ENCODE measurements at regions not wholly inside any gene's neighbourhood (a gene's known extent, or its start where the extent isn't known, plus 50 kb on each side); places are given as distances from the start of the nearest gene placed in this dataset.
A peak's percentile ranks its signal among the peaks of the same experiment; 100 is the strongest.

GRCh38 chr11:27201454-27202302 is 161.1 kb downstream of the BBOX1 start (continued):
- TF ChIP-seq ZNF280D (tag by site-specific recombination; IDR thresholded peaks at IDR 0.05) (no peak), ZNF561 (tag by site-specific recombination; IDR thresholded peaks at IDR 0.05; ENCODE audit: borderline replicate concordance) (peak; percentile 73; the same call in 1 of the 2 replicates), ZNF148 (tag by site-specific recombination; IDR thresholded peaks at IDR 0.05; ENCODE audit: borderline replicate concordance) (no peak), HOXC10 (CRISPR knock-in tag; IDR thresholded peaks at IDR 0.05) (peak; percentile 77; the same call in 1 of the 2 replicates), IKZF3 (tag by site-specific recombination; IDR thresholded peaks at IDR 0.05) (peak; percentile 88), ZNF211 (tag by site-specific recombination; IDR thresholded peaks at IDR 0.05; ENCODE audit: low read depth) (no peak), ZSCAN30 (tag by site-specific recombination; IDR thresholded peaks at IDR 0.05) (peak; percentile 63; the same call in 1 of the 2 replicates), INSM2 (tag by site-specific recombination; IDR thresholded peaks at IDR 0.05) (peak; percentile 74), ZNF26 (tag by site-specific recombination; IDR thresholded peaks at IDR 0.05) (no peak), ZNF324 (tag by site-specific recombination; IDR thresholded peaks at IDR 0.05) (0 out of 2 replicates have a peak, but pooled peaks have one; percentile 14), ZNF549 (tag by site-specific recombination; IDR thresholded peaks at IDR 0.05) (0 out of 2 replicates have a peak, but pooled peaks have one; percentile 41), ZNF776 (tag by site-specific recombination; IDR thresholded peaks at IDR 0.05; ENCODE audit: borderline replicate concordance) (no peak), ZNF146 (tag by site-specific recombination; IDR thresholded peaks at IDR 0.05) (no peak), YY2 (tag by site-specific recombination; IDR thresholded peaks at IDR 0.05) (no peak), ZNF133 (tag by site-specific recombination; IDR thresholded peaks at IDR 0.05) (no peak), ZNF558 (tag by site-specific recombination; IDR thresholded peaks at IDR 0.05) (no peak), ZNF654 (tag by site-specific recombination; IDR thresholded peaks at IDR 0.05; ENCODE audit: low read depth) (no peak), ZNF394 (tag by site-specific recombination; IDR thresholded peaks at IDR 0.05; ENCODE audit: borderline replicate concordance) (peak; percentile 87), ZNF580 (tag by site-specific recombination; IDR thresholded peaks at IDR 0.05) (no peak; the same call in 1 of the 2 replicates), ZNF449 (tag by site-specific recombination; IDR thresholded peaks at IDR 0.05) (peak; percentile 69), ZNF596 (tag by site-specific recombination; IDR thresholded peaks at IDR 0.05) (peak; percentile 53; the same call in 1 of the 2 replicates), WT1 (tag by site-specific recombination; IDR thresholded peaks at IDR 0.05) (peak; percentile 94), ZNF335 (tag by site-specific recombination; conservative IDR thresholded peaks at IDR 0.05) (peak; percentile 30), ZNF548 (tag by site-specific recombination; IDR thresholded peaks at IDR 0.05) (no peak), HOXD13 (CRISPR knock-in tag; IDR thresholded peaks at IDR 0.05; ENCODE audit: borderline replicate concordance) (peak; percentile 97), ZNF610 (tag by site-specific recombination; IDR thresholded peaks at IDR 0.05; ENCODE audit: borderline replicate concordance) (no peak), OVOL3 (tag by site-specific recombination; IDR thresholded peaks at IDR 0.05) (peak; percentile 51; the same call in 1 of the 2 replicates)
